ENCODE measurements at regions not wholly inside any gene's neighbourhood (a gene's known extent, or its start where the extent isn't known, plus 50 kb on each side); places are given as distances from the start of the nearest gene placed in this dataset.

- TF ChIP-seq, protein P1, sequence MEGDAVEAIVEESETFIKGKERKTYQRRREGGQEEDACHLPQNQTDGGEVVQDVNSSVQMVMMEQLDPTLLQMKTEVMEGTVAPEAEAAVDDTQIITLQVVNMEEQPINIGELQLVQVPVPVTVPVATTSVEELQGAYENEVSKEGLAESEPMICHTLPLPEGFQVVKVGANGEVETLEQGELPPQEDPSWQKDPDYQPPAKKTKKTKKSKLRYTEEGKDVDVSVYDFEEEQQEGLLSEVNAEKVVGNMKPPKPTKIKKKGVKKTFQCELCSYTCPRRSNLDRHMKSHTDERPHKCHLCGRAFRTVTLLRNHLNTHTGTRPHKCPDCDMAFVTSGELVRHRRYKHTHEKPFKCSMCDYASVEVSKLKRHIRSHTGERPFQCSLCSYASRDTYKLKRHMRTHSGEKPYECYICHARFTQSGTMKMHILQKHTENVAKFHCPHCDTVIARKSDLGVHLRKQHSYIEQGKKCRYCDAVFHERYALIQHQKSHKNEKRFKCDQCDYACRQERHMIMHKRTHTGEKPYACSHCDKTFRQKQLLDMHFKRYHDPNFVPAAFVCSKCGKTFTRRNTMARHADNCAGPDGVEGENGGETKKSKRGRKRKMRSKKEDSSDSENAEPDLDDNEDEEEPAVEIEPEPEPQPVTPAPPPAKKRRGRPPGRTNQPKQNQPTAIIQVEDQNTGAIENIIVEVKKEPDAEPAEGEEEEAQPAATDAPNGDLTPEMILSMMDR (IDR thresholded peaks at IDR 0.05; ENCODE audit: insufficient read depth, missing control alignments) = no peak
- FAIRE-seq (no peak), DNase-seq (ENCODE audit: insufficient read length, low spot score) (no peak)
Measured at GRCh38 chr3:78427303-78427702, 1340.5 kb downstream of the ROBO1 start.

GRCh38 chr3:78430741-78431140 is 1337.1 kb downstream of the ROBO1 start:
- TF ChIP-seq, protein P1 (IDR thresholded peaks at IDR 0.05; ENCODE audit: insufficient read depth, missing control alignments) = no peak
- no peak for FAIRE-seq
- no peak for DNase-seq (ENCODE audit: insufficient read length, low spot score)

- no peak for DNase-seq (ENCODE audit: insufficient read length, low spot score)
- FAIRE-seq = no peak
Measured at GRCh38 chr3:78434801-78435200, 1333.0 kb downstream of the ROBO1 start.

GRCh38 chr3:78455166-78455565 is 1312.6 kb downstream of the ROBO1 start:
- FAIRE-seq = no peak
- TF ChIP-seq, protein P1 (IDR thresholded peaks at IDR 0.05; ENCODE audit: insufficient read depth, missing control alignments) = no peak
- no peak for DNase-seq (ENCODE audit: insufficient read length, low spot score)

More at GRCh38 chr3:78434801-78435200, 1333.0 kb downstream of the ROBO1 start:
- TF ChIP-seq, protein P1 (IDR thresholded peaks at IDR 0.05; ENCODE audit: insufficient read depth, missing control alignments) = no peak

GRCh38 chr3:78455712-78456433 is 1311.9 kb downstream of the ROBO1 start:
- DNase-seq (ENCODE audit: insufficient read length, low spot score) (no peak), FAIRE-seq (peak; percentile 29)
- TF ChIP-seq, protein P1 (IDR thresholded peaks at IDR 0.05; ENCODE audit: insufficient read depth, missing control alignments) = no peak

DNA sequence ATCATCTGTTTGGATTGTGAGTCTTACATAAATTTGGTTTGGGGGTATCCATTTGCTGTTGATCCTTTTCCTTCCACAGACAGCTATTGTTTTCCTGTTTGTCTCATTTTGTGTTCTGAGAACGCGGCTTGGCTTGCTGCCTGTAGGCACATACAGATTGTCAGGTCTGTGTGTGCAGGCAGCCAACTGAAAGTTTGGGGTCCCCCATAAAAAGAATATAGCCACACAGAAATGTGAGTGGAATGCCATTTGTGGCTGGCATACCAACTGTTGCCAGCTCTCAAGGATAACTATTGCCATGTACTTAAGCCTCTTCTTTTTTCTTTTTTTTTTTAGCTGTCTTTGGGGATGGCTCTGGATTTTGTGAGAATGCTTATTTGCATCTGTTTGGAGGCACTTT is 1308.0 kb downstream of the ROBO1 start:
- FAIRE-seq (no peak), DNase-seq (ENCODE audit: insufficient read length, low spot score) (no peak)
- TF ChIP-seq, protein P1 (IDR thresholded peaks at IDR 0.05; ENCODE audit: insufficient read depth, missing control alignments) = no peak

- DNase-seq (ENCODE audit: insufficient read length, low spot score) = no peak
- TF ChIP-seq, protein P1 (IDR thresholded peaks at IDR 0.05; ENCODE audit: insufficient read depth, missing control alignments) = no peak
- no peak for FAIRE-seq
Measured at GRCh38 chr3:78462021-78462420, 1305.8 kb downstream of the ROBO1 start.

All from D721Med (cell line).